ENCODE measurements at regions not wholly inside any gene's neighbourhood (a gene's known extent, or its start where the extent isn't known, plus 50 kb on each side); places are given as distances from the start of the nearest gene placed in this dataset.

DNA sequence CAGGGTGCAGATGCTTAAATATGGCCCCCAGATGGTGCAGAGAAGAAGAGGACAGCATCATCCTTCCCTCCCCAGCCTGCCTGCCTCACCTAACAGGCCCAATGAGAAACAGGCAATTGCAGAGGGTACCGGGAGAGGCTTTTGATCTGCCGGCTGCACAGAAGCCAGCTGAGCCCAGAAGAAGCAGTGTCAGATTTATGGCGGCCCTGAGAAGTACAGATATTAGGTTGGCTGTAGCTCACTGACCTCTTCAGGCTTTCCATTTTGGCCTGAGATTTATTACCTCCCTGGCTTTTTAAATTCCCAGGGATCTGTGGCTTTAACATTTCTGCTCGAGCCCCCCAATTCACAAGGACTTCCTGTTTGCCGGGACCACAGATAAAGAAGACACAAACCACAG lies 278.7 kb downstream of the EN1 start:
- H3K79me2 ChIP-seq (ENCODE audit: insufficient read depth, low read length): no peaks in the 10 kb centered on the region
- H3K4me2 ChIP-seq (ENCODE audit: low read length): no peak overlapping the region
- no peaks in the 10 kb centered on the region for H3K27me3 ChIP-seq (ENCODE audit: insufficient read depth, low read length)
- no peaks in the 10 kb centered on the region for H3K36me3 ChIP-seq (ENCODE audit: insufficient read depth, low read length)
- no peaks in the 10 kb centered on the region for H3K9me2 ChIP-seq (ENCODE audit: low read depth, low read length)
- H3K9me3 ChIP-seq (ENCODE audit: low read length): no peaks in the 10 kb centered on the region
- H3K4me3 ChIP-seq (ENCODE audit: low read depth, low read length, poor library complexity, severe bottlenecking): no peak overlapping the region
- no peak for TF ChIP-seq EZH2 (IDR thresholded peaks at IDR 0.05; ENCODE audit: borderline replicate concordance, low read length)
- TF ChIP-seq, protein P1, sequence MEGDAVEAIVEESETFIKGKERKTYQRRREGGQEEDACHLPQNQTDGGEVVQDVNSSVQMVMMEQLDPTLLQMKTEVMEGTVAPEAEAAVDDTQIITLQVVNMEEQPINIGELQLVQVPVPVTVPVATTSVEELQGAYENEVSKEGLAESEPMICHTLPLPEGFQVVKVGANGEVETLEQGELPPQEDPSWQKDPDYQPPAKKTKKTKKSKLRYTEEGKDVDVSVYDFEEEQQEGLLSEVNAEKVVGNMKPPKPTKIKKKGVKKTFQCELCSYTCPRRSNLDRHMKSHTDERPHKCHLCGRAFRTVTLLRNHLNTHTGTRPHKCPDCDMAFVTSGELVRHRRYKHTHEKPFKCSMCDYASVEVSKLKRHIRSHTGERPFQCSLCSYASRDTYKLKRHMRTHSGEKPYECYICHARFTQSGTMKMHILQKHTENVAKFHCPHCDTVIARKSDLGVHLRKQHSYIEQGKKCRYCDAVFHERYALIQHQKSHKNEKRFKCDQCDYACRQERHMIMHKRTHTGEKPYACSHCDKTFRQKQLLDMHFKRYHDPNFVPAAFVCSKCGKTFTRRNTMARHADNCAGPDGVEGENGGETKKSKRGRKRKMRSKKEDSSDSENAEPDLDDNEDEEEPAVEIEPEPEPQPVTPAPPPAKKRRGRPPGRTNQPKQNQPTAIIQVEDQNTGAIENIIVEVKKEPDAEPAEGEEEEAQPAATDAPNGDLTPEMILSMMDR (IDR thresholded peaks at IDR 0.05; ENCODE audit: low read length): no peak
- H3K4me1 ChIP-seq (ENCODE audit: insufficient read depth, low read length, severe bottlenecking): no peaks in the 10 kb centered on the region
- no peak overlapping the region for H3K27ac ChIP-seq (ENCODE audit: low read depth, low read length, poor library complexity, severe bottlenecking)
- no peak overlapping the region for H3K9ac ChIP-seq (ENCODE audit: low read length)
- no peaks in the 10 kb centered on the region for H4K20me1 ChIP-seq (ENCODE audit: insufficient read depth, low read length)
- H3F3A ChIP-seq (ENCODE audit: insufficient read depth, low read length): no peaks in the 10 kb centered on the region
- no peak overlapping the region for H2AFZ ChIP-seq (ENCODE audit: low read length)

- Histone ChIP-seq H4K20me1 (ENCODE audit: insufficient read depth, low read length) (no peaks in the 10 kb centered on the region), H3K79me2 (ENCODE audit: insufficient read depth, low read length) (no peaks in the 10 kb centered on the region), H3K27ac (ENCODE audit: low read depth, low read length, poor library complexity, severe bottlenecking) (no peak overlapping the region), H3F3A (ENCODE audit: insufficient read depth, low read length) (no peaks in the 10 kb centered on the region), H3K4me2 (ENCODE audit: low read length) (no peak overlapping the region), H3K4me3 (ENCODE audit: low read depth, low read length, poor library complexity, severe bottlenecking) (no peak overlapping the region), H3K27me3 (ENCODE audit: insufficient read depth, low read length) (no peaks in the 10 kb centered on the region), H3K9me2 (ENCODE audit: low read depth, low read length) (no peaks in the 10 kb centered on the region), H3K4me1 (ENCODE audit: insufficient read depth, low read length, severe bottlenecking) (no peaks in the 10 kb centered on the region), H3K36me3 (ENCODE audit: insufficient read depth, low read length) (no peaks in the 10 kb centered on the region), H3K9ac (ENCODE audit: low read length) (no peak overlapping the region), H2AFZ (ENCODE audit: low read length) (no peak overlapping the region), H3K9me3 (ENCODE audit: low read length) (no peaks in the 10 kb centered on the region)
- TF ChIP-seq, protein P1 (IDR thresholded peaks at IDR 0.05; ENCODE audit: low read length): no peak
- TF ChIP-seq EZH2 (IDR thresholded peaks at IDR 0.05; ENCODE audit: borderline replicate concordance, low read length): no peak
Measured at GRCh38 chr2:118565786-118566540, 281.5 kb downstream of the EN1 start.

GRCh38 chr2:118565301-118565700 lies 282.1 kb downstream of the EN1 start:
- Histone ChIP-seq H3K4me1 (ENCODE audit: insufficient read depth, low read length, severe bottlenecking) (no peaks in the 10 kb centered on the region), H3K4me3 (ENCODE audit: low read depth, low read length, poor library complexity, severe bottlenecking) (no peak overlapping the region), H4K20me1 (ENCODE audit: insufficient read depth, low read length) (no peaks in the 10 kb centered on the region), H3K79me2 (ENCODE audit: insufficient read depth, low read length) (no peaks in the 10 kb centered on the region), H3K36me3 (ENCODE audit: insufficient read depth, low read length) (no peaks in the 10 kb centered on the region), H3K27me3 (ENCODE audit: insufficient read depth, low read length) (no peaks in the 10 kb centered on the region), H3K27ac (ENCODE audit: low read depth, low read length, poor library complexity, severe bottlenecking) (no peak overlapping the region), H3K9me2 (ENCODE audit: low read depth, low read length) (no peaks in the 10 kb centered on the region), H3K9ac (ENCODE audit: low read length) (no peak overlapping the region), H3K4me2 (ENCODE audit: low read length) (no peak overlapping the region), H2AFZ (ENCODE audit: low read length) (no peak overlapping the region), H3F3A (ENCODE audit: insufficient read depth, low read length) (no peaks in the 10 kb centered on the region), H3K9me3 (ENCODE audit: low read length) (no peaks in the 10 kb centered on the region)
- no peak for TF ChIP-seq EZH2 (IDR thresholded peaks at IDR 0.05; ENCODE audit: borderline replicate concordance, low read length)
- TF ChIP-seq, protein P1 (IDR thresholded peaks at IDR 0.05; ENCODE audit: low read length): no peak
